HG02678 (cell line): ENCODE measurements at regions not wholly inside any gene's neighbourhood (a gene's known extent, or its start where the extent isn't known, plus 50 kb on each side); places are given as distances from the start of the nearest gene placed in this dataset.
"Not testable (repeated sequence)": the region's sequence is repeated elsewhere in the genome, so short reads cannot be mapped to it uniquely, and the experiment has no call there.

Source experiments
- ATAC-seq: cut with Tn5 transposase; IDR thresholded peaks from one replicate; pipeline ENCODE4 v1.9.1; 2021; ENCODE audit warnings: mild to moderate bottlenecking, moderate library complexity; ENCODE audit not compliant: unreplicated experiment

GRCh38 chr4:144799486-144799885, 153.5 kb downstream of the HHIP start:
- no peak for ATAC-seq

DNA sequence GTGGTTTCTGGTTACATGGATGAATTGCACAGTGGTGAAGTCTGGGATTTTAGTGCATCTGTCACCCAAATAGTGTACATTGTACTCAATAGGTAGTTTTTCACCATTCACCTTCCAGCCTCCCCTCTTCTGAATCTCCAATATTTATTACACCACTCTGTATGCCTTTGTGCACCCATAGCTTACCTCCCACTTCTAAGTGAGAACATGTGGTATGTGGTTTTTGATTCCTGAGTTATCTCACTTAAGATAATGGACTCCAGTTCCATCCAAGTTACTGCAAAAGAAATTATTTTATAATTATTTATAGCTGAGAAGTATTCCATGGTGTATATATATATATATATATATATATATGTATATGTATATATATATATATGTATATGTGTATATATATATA, 155.8 kb downstream of the HHIP start:
- no peak for ATAC-seq

DNA sequence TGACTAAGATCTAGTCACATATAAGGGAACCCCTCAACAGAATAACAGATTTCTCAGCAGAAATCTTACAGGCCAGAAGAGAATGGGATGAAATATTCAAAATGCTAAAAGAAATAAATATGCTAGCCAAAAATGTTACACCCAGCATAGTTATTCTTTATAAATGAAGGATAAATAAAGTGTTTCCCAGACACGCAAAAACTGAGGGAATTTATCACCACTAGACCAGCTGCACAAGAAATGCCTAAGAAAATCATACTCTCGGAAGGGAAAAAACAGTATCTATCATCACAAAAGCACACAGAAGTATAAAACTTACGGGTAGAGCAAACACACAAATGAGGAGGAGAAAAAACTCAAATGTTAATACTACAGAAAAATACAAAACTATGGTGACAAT, 162.1 kb downstream of the HHIP start:
- ATAC-seq = no peak

- no peak for ATAC-seq
Measured at GRCh38 chr4:144809056-144809640, 163.2 kb downstream of the HHIP start.

DNA sequence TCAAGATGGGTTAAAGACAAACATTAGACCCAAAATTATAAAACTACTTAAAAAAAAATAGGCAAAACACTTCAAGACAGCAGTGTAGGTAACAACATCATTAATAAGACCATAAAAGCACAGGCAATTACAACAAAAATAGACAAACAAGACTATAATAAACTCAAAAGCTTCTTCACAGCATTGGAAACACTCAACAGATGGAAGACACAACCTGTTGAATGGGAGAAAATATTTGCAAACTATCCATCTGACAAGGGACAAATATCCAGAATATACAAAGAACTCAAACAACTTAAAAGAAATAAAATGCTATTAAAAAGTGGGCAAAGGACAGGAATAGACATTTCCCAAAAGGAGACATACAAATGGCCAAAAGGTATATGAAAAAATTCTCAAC, 170.7 kb downstream of the HHIP start:
- ATAC-seq = no peak

GRCh38 chr4:144817081-144817480, 171.1 kb downstream of the HHIP start:
- no peak for ATAC-seq

GRCh38 chr4:144818136-144818535, 172.2 kb downstream of the HHIP start:
- no peak for ATAC-seq

DNA sequence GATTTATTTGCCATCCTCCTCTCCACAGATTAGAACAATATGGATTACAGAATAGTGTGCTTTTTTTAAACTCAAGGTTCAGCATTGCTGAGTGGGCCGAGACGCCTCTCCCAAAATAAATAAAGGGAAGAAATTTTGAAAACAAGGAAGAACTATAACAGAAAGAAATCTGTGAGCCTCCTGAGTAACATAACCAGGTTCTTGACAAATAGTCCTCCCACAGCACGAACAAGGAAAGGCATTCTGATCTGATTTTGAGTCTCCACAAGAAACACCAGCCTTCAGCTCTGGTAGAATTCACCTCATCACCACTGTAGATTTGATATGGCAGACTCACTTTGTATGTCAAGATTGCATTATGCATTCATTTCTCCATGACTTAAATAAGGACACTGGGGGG, 173.6 kb downstream of the HHIP start:
- no peak for ATAC-seq

DNA sequence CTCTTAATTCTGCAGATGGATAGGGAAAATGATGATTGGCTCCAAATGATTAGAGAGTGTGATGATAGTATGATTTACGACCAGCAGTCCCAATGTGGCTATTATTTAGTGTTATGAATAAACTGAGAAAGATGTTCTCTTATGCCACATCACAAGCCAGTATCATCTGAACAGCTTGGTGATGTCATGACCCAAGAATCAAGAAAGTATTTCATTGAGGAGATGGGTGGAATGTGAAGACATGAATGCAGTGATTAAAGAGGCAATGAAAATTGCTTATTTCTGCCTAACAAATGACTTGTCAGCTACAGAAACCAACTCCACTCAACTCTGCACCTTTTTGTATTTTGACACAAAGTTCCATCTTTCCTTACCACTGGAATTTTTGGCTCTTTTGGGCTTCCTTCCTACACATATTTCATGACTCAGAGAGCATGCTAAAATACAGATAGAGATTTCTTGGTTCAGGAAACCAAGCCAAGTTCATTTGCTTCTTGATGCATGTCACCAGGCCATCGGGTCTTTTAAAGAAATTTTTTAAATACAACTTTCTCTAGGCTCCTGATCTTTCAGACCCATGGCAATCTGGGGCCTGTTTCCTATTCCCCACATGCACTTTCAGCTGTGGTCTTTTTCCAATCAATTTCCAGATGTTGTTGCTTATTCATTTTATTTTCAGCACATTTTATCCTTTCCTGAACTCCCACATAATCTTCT, 174.2 kb downstream of the HHIP start:
- ATAC-seq = no peak

DNA sequence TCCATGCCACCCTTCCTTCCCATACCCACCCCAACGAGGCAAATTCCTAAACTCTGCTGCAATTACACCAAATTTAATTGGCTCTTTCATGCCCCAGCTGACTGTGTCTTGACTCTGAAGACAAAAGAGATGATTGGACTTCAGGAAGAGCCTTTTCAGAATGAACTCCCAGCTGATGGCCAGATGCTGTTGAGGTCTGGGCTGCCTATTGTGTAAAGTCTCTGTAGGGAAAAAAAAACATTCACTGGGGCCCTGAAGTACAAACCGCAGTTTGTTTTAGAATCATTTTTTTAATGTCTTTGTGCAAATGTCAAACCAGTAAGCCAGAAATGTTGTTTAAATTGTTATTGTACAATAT, 174.8 kb downstream of the HHIP start:
- no peak for ATAC-seq

DNA sequence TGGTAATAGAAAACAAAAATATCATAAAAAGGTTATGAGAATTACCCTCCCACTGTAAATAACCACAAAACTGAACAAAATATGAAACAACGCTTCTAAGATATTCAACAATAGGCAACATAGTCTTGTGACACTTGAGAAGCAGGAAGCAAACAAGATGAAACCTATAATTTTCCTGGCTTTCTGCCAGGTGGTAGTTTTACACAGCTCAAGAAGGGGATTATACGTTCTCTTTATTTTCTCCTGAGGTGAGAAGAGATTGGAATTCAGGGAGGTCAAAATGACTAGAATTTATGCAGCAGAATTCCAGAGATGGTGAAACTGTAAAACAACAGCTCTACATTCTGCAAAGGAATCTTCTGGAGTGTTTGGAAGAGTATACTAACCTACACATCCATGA, 186.0 kb downstream of the HHIP start:
- ATAC-seq = no peak

GRCh38 chr4:144845411-144845810, 199.5 kb downstream of the HHIP start:
- no peak for ATAC-seq

GRCh38 chr4:144851948-144852347, 206.0 kb downstream of the HHIP start:
- ATAC-seq = no peak

DNA sequence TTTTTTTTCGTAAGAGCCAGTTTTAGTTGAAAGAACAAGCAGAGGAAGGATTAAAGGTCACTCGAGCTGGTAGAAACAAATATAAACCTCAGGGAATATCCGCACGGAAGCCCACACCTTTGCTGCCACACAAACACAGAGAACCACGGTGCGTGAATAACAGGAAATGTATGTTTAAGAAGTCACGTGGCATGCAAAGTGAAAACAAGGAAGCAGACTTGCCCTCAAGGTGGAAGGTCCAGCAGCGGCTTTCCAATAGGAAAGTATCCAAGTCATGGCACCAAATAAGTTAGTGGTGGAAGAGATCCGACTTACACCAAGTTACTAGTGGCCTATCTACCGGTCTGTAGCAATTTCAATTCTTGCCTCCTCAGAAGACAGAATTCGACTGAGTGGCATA, 215.5 kb downstream of the HHIP start:
- ATAC-seq = no peak

DNA sequence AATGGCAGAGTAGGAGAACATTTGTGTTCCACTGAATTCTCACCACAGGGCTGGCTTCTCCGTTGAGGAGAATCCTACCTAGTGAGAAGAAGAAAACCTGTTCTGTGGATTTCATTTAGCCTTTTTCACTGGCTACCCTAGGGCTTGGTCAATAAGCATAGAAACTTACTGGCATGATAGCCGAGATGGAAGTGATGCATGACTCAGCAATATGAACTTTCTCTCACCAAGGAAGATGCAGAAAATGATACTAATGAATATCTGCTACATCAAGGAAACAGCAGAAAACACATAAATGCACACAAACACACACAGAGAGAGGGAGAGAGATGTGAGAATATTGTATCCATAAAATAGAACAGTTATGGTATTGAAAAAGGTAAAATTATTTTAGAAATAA, 216.3 kb downstream of the HHIP start:
- no peak for ATAC-seq

GRCh38 chr4:144864891-144865290, 218.9 kb downstream of the HHIP start:
- not testable (repeated sequence) for ATAC-seq

DNA sequence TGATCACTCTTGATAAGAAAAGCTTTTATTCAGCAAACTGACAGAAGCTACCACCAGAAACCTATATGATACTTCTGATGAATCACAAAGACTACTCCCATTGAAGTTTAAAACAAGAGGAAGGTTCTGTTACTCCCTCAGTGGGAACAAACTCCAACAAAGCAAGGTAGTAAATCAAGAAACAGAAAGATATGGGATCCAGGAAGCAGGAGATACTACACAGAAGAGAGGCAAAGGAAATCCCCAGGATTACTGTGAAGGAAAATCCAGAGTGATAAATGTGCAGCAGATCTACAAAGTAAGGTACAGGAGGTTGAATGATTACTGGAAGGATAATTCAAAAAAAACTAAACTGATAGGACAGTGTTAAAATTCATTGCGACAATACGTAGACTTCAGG, 222.4 kb downstream of the HHIP start:
- no peak for ATAC-seq

DNA sequence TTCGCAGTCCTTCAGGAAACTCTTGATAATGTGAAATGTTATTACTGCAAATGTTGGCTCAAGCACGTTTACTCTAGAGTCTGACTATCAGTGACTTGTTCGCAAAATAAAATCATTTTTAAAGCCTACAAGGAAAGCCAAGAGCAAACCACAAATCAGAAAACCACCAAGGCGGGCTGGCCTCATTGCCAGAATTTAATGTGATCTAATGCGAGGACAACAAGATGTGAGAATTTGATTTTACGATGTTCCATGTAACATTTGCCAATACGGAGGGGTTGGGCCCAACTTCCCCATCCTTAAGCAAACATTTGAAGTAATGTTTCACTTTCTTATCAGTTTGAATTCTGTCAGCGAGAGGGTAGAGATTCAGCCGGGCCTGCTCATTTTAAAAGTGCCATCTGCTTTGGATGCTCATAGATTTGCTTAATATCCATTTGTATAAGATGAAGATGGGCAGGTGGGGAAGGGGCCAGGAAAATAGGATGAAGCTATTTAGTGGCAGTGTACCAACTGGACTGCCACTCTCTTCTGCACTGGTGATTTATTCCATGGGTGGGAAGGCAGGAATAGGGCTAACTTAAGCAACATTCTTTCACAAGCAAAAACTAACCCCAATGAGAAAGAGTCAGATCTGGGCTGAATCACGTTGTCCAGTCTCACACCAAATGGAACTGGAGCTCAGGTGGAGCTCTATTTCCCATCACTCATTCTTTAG, 225.3 kb downstream of the ANAPC10 start:
- no peak for ATAC-seq

GRCh38 chr4:144873226-144873990, 224.6 kb downstream of the ANAPC10 start:
- no peak for ATAC-seq

- no peak for ATAC-seq
Measured at GRCh38 chr4:144894573-144894972, 203.4 kb downstream of the ANAPC10 start.

DNA sequence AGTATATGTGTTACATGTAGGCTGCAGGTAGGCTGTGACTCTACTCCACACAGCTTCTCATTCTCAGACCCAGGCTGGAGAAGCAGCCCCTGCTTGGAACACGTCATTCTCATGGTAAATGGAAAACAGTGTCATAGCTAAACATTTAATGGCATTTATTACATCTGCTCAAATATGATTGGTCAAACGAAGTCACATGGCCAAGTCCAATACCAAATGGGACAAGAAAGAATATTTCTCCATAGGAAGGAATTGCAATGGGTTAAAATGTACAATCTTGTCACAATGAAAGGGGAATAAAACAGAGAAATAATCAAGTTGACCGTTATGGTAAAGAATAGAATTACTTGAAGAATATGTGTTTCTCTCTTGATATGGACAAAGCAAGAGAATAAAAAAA, 198.6 kb downstream of the ANAPC10 start:
- no peak for ATAC-seq

DNA sequence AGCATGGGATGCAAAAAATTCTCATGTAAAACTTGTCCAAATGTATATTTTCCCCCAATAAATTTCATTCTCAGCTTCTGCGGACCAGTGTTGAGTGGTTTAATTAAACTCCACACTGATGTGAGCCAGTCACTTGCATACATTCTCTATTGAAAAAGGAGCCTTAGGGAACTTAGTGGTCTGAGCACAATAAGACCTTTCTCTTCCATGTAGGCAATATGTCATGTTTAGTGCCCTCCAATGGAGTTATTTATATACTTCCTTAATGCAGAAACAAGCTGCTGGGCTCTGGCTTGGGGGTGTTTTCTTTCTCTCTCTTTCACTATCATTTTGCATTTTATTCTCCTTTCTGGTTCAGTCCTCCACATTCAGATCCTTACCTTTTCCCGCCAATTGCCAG, 196.9 kb downstream of the ANAPC10 start:
- ATAC-seq = no peak
